NT2/D1 (cell line): ENCODE measurements at regions not wholly inside any gene's neighbourhood (a gene's known extent, or its start where the extent isn't known, plus 50 kb on each side); places are given as distances from the start of the nearest gene placed in this dataset.

Experiments used
- YY1 ChIP-seq: IDR thresholded peaks from 2 replicates; pipeline ENCODE4 v1.6.1; 2011; ENCODE audit not compliant: insufficient read length, insufficient read depth
- ZNF274 ChIP-seq: IDR thresholded peaks from 2 replicates; pipeline ENCODE4 v1.6.1; 2011; ENCODE audit warnings: mild to moderate bottlenecking, low read depth, low read length

DNA sequence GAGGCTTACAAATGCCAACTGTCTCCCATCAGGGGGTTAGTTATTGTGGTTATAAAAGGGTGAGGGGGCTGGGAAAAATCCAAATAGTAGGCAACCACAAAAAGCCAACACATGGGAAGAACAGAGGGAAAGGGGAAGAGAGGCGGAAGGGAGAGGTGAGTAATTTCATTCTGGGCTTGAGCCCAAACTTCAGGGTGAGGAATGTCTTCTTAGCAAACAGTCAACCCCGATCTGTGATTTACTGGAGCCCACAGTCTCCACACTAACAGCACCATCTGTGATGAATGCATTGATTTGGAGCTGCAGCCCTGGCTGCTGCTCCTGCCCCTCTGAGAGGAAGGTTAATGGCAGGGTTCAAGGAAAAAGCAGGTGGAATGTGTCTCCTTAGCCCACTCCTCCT, 162.2 kb upstream of the GPR101 start:
- TF ChIP-seq YY1 (no peak), ZNF274 (no peak)
